ENCODE measurements at regions not wholly inside any gene's neighbourhood (a gene's known extent, or its start where the extent isn't known, plus 50 kb on each side); places are given as distances from the start of the nearest gene placed in this dataset.

DNA sequence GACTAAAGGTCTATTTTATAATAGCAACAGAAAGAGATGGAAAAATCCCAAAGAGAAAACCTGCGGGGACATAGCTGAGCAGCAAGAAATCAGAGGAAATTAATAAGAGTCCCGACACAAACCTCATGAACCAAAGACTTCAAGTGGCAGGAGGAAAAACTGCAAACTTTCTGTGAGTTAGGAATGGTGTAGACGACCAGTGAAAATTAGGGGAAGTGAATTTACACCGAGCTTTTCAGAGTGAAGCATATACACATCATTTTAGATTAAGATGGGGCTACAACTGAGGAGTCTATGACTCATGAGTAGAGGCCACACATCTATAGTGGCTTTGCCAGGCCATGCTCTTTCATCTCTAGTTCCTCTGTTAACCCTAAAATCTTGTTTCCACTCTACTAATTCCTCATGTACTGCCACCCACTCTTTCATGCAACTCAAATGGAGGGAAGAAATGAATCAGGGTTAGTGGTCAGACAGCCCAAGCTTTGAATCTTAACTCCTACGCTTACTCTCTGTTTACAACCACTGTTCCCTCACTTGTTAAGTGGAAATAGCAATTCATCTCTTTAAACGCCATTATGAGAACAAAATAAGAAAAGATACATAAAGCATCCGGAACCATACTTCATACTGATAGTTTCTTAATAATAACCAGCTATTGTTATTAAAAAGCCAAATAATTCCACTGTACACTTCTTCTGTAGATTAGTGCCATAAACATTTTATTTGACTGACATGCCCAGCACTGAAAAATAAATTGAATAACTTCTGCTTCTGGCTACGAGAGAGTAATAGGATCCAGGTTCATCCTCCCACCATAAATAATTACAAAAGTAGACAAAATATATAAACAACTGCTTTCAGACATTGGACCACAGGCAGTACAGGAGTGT lies 219.3 kb downstream of the RMST start (continued):
- TF ChIP-seq ETV6 (conservative IDR thresholded peaks at IDR 0.05 in 1 of 2, IDR thresholded peaks at IDR 0.05 in 1 of 2; ENCODE audit: borderline replicate concordance in 1 of 2, low read depth in 1 of 2) (peak in 1 of 2 experiments; percentile 28; a peak in 1 of 4 replicates), HDAC2 (IDR thresholded peaks at IDR 0.05) (no peak), FOXM1 (IDR thresholded peaks at IDR 0.05; ENCODE audit: low read depth, low read length) (peak; percentile 78), ZNF24 (IDR thresholded peaks at IDR 0.05) (peak; percentile 84), RAD21 (IDR thresholded peaks at IDR 0.05; ENCODE audit: insufficient read depth, low read depth, low read length) (0 out of 2 replicates have a peak, but pooled peaks have one; percentile 1), RUNX3 (IDR thresholded peaks at IDR 0.05; ENCODE audit: low read length) (peak; percentile 98), ZSCAN29 (IDR thresholded peaks at IDR 0.05) (peak; percentile 91), PML (IDR thresholded peaks at IDR 0.05; ENCODE audit: low read length) (0 out of 2 replicates have a peak, but pooled peaks have one; percentile 39), MEF2B (IDR thresholded peaks at IDR 0.05; ENCODE audit: partially characterized antibody, poor library complexity, severe bottlenecking) (peak; percentile 24), RAD51 (IDR thresholded peaks at IDR 0.05) (no peak), SKIL (IDR thresholded peaks at IDR 0.05; ENCODE audit: low read depth, poor library complexity, severe bottlenecking) (peak; percentile 23), CBFB (IDR thresholded peaks at IDR 0.05; ENCODE audit: low read depth) (peak; percentile 55), SPI1 (IDR thresholded peaks at IDR 0.05; ENCODE audit: borderline replicate concordance, insufficient read depth, low read depth, low read length) (peak; percentile 56), CHD4 (IDR thresholded peaks at IDR 0.05) (no peak), E4F1 (IDR thresholded peaks at IDR 0.05; ENCODE audit: borderline replicate concordance, partially characterized antibody) (no peak), EED (IDR thresholded peaks at IDR 0.05; ENCODE audit: low read depth) (peak; percentile 42; the same call in 1 of the 2 replicates), CREB1 (IDR thresholded peaks at IDR 0.05; ENCODE audit: low read depth) (no peak), KLF5 (IDR thresholded peaks at IDR 0.05; ENCODE audit: partially characterized antibody) (no peak), IRF4 (IDR thresholded peaks at IDR 0.05; ENCODE audit: low read depth, low read length) (peak; percentile 79; the same call in 1 of the 2 replicates), SREBF2 (IDR thresholded peaks at IDR 0.05; ENCODE audit: low read length) (no peak), IKZF2 (IDR thresholded peaks at IDR 0.05) (peak; percentile 64 to 78; a peak in 3 of 4 replicates), IKZF1 (conservative IDR thresholded peaks at IDR 0.05) (peak; percentile 57), NFIC (IDR thresholded peaks at IDR 0.05; ENCODE audit: low read depth, low read length) (peak; percentile 93), MYB (IDR thresholded peaks at IDR 0.05; ENCODE audit: borderline replicate concordance, low read depth, low read length) (no peak), DPF2 (IDR thresholded peaks at IDR 0.05) (peak; percentile 81), POU2F2 (IDR thresholded peaks at IDR 0.05; ENCODE audit: borderline replicate concordance, low read depth, low read length) (peak; percentile 48; the same call in 1 of the 3 replicates)
- TF ChIP-seq, protein P1, sequence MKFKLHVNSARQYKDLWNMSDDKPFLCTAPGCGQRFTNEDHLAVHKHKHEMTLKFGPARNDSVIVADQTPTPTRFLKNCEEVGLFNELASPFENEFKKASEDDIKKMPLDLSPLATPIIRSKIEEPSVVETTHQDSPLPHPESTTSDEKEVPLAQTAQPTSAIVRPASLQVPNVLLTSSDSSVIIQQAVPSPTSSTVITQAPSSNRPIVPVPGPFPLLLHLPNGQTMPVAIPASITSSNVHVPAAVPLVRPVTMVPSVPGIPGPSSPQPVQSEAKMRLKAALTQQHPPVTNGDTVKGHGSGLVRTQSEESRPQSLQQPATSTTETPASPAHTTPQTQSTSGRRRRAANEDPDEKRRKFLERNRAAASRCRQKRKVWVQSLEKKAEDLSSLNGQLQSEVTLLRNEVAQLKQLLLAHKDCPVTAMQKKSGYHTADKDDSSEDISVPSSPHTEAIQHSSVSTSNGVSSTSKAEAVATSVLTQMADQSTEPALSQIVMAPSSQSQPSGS (IDR thresholded peaks at IDR 0.05; ENCODE audit: low read length), result peak; percentile 90
